HG03280 (cell line): ENCODE measurements at regions not wholly inside any gene's neighbourhood (a gene's known extent, or its start where the extent isn't known, plus 50 kb on each side); places are given as distances from the start of the nearest gene placed in this dataset.

Source experiments
- ATAC-seq: cut with Tn5 transposase; IDR thresholded peaks from one replicate; pipeline ENCODE4 v1.9.1; 2021; ENCODE audit warnings: mild to moderate bottlenecking, moderate library complexity; ENCODE audit not compliant: unreplicated experiment

DNA sequence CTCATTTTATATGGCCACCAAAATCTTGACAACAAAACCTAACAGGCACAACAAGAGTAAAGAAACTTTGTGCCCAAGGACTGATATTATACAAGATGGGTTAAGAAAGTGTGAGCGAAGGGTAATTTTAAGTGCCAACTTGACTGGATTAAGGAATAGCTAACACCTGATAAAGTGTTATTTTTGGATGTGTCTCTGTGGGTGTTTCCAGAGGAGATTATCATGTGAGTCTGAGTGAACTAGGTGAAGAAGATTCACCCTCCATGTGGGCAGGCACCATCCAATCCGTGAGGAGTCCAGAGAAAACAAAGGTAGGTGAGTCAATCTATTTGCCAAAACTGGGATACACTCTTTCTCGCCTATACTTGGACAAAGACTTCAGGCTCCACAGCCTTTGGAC, 461.6 kb downstream of the ETS1 start:
- no peak for ATAC-seq

DNA sequence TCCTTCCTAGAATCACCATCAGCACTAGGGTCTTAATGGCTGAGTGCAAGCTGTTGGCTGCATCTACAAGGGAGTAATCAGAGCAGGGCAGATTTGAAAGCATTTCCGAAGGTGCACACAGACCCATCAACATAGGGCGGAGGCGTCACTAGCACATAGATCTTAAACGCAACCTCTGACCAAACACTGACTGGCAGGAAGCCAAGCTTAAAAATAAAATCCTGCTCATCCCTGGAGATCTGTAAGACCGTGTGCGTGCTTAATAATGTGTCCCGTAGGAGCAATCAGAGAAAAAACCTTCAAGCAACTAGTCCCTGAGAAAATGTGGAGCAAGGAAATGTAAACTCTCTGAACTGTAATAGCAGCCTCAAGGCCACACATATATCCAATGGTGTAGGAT, 470.5 kb downstream of the ETS1 start:
- ATAC-seq, result no peak

DNA sequence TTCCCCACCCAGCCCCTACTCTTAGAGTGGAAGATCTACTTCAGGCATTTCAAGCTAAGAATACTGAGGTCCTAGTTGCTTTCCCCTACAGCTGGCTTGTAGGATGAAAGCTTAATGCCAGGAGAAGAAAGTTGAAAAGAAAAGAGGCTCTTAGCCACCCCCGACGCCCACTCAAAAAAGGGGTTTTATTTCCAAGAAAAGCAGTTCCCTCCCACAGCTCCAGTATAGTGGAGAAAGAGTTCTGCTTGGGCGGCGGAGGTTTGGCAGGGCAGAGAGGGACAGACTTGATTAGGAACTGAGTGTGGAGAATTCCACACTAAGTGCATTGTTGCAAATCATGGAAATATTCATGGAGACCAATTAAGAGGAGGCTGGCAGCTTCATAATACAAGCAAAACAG, 470.9 kb downstream of the ETS1 start:
- no peak for ATAC-seq

DNA sequence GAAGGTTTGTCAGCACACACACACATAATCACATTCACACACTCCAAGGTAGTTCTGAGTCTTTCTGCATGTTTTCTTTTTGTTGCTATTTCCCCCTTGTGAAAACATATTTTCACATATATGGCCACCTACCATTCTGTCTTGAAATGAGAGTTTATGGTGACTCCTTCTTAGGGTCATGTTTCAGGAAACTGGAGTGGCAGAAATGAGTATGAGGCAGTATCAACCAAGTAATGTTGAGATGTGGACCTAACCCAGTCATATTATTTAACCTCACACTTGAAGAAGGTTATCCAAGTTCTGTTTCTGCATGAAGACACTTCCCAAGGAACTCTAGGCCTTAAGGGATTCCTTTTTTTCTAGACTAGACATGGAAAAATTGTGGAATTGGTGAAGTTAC, 481.4 kb downstream of the ETS1 start:
- no peak for ATAC-seq

DNA sequence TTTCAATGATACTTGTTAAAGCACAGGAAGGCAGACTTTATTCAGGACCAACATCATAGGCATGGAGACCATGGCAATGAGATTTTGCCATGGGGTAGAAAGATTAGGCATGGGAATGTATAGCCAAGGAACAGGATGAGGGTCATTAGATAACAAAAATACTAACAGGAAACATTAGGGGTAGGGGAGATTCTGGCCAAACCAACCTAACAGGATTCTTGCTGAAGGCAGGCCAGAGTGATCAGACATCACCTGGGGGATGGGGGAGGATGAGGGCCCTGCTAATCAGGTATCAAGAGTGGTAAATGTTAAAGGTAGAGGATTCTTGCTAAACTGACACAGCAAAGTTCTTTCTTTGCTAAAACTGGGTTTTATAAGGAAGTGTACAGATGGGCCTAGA, 481.8 kb downstream of the ETS1 start:
- ATAC-seq, result no peak

DNA sequence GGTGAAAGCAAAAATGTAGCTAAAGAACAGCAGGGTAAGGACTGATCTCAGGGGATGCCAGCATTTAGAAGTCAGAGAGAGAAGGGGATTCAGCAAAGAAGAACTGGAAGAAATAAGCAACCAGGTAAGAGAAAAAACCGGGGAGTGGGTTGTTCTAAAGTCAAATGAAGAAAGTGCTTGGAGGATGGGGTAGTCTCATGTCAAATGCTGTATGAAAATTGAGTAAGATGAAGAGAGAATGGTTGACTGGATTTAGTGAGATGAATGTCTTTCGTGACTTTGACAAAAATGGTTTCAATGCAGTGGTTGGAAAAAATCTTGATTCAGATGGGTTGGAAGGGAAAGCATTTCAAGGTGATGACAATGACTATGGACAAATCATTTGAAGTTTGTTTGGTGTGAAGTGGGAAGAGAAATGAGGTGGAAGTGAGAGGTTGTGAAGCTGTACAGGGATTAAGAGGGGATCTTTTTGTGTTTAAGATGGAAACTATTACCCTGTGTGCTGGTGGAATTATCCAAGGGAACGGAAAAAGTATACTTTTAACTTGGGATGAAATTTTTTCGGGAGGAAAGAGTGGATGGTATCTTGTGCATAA, 484.0 kb downstream of the ETS1 start:
- ATAC-seq, result no peak

DNA sequence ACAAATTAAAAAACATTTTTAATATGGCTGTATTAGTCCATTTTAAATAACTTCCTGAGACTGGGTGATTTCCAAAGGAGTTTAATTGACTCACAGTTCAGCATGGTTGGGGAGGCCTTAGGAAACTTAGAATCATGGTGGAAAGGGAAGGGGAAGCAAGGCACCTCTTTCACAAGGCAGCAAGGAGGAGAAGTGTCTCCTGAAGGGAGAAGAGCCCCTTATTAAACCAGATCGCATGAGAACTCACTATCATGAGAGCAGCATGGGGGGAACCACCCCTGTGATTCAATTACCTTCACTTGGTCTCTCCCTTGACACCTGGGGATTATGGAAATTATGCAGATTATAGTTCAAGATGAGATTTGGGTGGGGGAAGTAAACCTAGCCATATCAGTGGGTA, 488.6 kb downstream of the ETS1 start:
- no peak for ATAC-seq

DNA sequence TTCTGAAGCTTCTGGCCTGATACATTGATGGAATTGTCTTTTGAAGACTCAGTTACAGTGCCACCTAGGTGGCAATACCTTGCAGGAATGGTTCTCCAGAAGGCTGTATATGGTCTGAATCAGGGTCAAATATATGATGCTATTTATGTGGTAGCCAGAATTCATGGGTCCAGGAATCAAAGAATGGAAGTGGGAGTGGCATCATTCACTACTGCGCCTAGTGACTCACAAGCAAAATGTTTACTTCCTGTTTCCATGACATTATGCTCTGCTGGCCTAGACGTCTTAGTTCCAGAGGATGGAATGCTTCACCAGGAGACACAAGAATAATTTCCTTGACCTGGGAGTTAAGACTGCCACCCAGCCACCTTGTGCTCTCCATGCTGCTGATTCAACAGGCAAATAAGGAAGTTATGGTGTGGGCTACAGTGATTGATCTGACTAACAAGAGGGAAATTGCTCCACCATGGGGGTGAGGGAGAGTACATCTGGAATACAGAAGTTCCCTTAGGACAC, 491.8 kb downstream of the ETS1 start:
- ATAC-seq, result no peak

DNA sequence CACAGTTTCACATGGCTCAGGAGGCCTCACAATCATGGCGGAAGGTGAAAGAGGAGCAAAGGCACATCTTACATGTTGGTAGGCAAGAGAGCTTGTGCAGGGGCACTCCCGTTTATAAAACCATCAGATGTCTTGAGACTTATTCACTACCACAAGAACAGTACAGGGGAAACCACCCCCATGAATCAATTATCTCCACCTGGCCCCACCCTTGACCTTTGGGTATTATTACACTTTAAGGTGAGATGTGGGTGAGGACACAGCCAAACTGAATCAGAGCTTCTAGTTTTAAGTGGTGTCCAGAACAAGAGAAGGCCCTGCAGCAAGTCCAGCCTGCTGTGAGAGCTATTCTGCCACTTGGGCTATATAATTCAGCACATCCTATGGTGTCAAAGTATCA, 493.7 kb downstream of the ETS1 start:
- ATAC-seq, result no peak

DNA sequence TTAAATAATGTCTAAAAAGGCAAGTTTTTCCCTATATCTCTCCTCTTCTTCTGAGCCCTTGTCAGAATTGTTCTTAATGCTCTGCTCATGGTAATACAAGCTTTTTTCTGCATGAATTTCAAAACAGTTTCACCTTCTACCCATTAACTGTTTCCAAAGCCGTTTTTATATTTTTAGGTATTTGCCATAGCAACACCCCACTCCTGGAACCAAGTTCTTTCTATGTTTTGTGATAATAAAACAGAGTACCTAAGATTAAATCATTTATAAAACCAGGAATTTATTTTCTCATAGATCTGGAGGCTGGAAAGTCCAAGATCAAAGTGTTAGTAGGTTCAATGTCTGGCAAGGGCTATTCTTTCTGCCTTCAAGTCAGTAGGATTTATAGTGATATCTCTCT, 497.4 kb downstream of the ETS1 start:
- ATAC-seq, result no peak

DNA sequence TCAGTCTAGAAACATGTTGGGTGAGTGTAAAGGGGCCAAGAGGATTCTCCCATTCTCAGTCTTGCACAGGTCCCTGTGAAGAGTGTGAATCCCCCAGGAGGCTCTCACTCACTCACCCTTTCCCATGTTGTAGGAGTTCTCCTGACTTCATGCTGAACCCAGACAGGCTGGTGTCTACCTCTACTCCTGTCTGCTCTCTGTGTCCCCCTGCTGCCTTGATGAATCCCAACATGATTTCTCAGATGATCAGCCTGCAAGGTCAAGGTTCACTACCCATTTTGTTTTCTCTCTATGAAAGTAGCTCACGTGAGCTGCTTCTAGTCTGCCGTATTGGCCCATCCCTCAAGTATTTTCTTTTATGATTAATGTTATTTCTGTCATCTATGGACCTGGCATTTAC, 500.6 kb downstream of the ETS1 start:
- ATAC-seq, result no peak

DNA sequence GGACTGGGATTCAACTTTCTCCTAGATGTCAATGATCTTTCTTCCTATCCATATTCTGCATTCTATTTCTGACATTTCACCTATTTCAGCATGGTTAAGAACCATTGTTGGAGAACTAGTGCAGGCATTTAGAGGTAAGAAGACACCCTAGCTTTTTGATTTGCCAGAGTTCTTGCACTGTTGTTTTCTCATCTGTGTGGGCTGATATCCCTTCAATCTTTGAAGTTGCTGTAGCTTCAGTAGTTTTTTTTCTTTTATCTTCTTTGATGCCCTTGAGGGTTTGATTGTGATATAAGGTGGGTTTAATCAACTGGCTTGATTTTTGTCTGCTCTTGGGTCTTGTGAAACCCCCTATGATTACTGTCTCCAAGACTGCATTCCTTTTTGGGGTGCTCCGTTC, 502.1 kb downstream of the ETS1 start:
- no peak for ATAC-seq

DNA sequence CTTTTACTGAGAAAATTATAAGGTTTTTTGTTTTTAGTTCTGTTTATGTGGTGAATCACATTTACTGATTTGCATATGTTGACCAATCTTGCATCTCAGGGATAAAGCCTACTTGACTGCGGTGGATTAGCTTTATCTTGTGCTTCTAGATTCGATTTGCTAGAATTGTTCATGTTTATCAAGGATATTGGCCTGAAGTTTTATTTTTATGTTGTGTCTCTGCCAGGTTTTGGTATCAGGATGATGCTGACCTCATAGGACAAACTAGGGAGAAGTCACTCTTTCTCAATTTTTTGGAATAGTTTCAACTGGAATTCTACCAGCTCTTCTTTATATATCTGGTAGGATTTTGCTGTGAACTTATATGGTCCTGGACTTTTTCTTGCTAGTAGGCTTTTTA, 504.8 kb downstream of the ETS1 start:
- no peak for ATAC-seq

DNA sequence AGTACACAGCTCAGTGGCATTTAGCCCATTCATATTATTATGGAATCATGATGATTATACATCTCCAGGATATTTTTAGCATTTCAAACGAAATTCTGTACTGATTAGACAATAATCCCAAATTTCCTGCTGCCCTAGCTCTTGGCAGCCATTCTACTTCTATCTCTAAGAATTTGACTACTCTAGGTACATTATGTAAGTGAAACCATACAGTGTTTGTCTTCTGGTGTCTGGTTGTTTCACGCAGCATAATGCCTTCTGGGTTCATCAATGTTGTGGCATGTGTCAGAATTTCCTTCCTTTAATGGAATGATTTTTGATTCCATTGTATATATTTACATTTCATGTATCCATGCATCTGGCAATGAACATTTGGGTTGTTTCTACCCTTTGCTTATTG, 517.7 kb downstream of the ETS1 start:
- ATAC-seq, result no peak

DNA sequence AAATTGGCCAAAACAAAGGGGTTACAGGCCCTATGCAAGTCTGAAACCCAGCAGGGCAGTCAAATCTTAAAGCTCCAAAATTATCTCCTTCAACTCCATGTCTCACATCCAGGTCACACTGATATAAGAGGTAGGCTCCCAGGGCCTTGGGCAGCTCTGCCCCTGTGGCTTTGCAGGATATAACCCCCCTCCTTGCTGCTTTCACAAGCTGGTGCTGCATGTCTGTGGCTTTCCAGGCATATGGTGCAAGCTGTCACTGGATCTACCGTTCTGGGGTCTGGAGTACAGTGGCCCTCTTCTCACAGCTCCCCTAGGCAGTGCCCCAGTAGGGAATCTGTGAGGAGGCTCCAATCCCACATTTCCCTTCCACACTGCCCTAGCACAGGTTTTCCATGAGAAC, 519.6 kb downstream of the ETS1 start:
- ATAC-seq, result no peak

DNA sequence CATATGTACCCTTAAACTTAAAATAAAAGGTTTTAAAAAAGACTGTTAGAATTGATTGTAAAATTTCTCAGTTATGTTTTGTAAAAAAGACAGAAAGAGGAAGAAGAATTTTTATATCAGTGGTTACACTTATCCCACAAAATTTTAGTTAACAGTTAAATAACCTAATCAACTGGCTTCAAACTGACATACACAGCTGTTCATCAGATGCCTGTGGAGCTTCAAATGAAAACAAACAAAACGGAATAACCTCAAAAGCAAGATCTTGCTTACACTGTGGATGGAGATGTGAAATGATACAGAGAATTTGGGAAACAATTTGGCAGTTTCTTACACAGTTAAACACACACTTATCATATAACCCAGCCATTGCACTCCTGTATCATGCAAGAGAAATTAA, 521.0 kb downstream of the ETS1 start:
- ATAC-seq, result no peak

DNA sequence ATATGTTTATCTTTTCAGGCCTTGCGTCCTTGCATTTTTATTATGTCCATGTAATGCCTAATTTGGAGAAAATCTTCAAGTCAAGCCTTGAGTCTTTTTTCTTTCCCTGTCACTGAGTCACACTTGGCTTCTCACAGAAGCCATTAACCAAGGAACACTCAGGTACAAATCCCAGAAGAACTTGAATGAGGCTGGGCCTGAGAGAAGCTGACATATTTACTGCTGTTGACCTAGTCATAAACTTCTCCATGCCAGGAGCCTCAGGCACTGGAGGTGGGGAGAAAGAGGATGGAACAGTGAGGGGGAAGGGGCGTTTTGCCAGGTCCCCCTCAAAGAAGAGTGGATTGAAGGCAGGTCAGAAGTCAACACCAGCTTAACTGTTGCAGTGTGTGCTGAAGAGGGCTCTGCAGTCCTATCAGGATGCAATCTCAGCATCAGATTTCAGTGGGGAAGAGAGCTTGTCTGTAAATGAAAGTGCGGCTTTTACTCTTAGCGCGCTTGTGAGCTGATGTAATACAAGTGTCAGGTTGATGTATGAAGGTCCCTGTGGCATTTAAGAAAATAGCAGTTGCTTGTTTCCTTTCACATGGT, 526.0 kb downstream of the ETS1 start:
- ATAC-seq, result no peak

DNA sequence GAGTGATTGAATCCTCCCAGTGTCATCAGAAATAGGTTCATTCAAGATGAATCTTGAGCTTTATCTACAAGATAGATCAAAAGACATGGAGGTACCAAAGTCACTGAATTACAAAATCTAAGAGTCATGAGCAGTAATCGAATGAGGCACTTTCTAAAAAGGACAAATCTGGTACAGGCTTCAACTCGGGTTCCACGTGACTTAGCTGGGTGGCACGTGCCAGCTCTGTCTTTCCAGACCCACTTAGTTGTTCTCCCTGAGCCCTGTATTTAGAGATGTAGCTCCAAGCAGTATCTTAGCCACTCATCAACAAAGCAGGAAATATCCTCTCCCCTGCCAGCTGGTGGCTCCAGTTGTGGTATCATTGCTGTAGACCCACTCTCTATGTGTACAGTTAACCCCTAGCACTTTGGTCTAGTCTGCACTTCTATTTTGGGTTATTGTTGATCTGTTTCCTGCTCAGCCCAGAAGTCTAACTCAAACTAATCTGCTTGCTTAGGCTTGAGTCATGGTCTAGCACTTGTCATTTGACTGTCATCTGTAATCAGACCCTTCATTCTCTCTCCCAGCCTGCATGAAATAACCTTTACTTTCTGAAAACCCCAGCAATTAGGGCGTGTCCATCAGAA, 528.7 kb downstream of the ETS1 start:
- ATAC-seq, result no peak

DNA sequence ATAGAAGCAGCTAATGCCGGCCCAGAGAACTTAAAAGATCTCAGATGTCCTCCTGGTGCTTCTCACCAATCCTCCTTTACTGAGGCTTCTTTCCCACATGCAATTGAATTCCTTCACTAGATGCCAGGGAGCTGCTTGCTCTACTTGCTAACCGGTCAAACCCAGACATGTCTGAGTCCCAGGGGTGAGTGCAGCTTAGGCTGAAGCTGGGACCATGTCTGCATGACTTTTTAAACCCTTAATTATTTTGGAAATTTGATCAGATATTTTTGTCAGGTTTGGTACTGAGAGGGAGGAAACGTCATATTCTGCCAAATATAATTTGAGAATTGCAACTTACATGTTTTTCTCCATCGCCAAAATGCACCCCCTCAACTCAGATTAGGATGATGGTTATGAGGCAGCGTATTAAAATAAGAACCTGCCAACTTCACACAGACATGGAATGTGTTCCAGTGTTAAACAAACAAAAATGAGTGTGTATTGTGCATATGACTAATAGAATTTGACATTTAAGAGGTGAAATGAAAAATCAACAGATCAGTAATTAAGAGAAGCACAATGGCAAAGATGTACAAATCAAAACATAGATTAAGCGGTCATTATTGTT, 529.5 kb downstream of the ETS1 start:
- ATAC-seq, result no peak

DNA sequence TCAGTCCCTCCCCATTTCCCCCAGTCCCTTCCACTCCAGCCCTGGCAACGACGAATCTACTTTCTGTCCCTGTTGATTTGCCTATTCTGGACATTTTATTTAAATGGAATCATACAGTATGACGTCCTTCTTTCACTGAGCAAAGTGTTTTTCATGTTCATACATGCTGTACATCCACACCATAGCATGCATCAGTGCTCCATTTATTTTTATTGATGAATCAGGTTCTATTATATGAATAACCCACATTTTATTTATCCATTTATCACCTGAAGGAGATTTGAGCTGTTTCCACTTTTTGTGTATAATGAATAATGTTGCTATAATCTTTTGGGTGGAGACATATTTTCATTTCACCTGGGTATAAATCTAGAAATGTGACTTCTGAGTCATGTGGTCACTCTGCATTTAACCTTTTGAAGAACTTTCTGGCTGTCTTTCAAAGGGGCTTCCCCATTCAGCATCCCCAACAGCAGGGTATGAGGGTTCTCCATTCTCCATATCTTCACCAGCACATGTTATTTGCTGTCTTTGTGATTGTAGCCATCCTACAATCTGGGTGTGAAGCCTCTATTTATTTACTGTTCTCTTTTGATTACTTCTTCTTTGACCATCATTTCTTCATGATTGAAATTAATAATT, 531.7 kb downstream of the ETS1 start:
- no peak for ATAC-seq

DNA sequence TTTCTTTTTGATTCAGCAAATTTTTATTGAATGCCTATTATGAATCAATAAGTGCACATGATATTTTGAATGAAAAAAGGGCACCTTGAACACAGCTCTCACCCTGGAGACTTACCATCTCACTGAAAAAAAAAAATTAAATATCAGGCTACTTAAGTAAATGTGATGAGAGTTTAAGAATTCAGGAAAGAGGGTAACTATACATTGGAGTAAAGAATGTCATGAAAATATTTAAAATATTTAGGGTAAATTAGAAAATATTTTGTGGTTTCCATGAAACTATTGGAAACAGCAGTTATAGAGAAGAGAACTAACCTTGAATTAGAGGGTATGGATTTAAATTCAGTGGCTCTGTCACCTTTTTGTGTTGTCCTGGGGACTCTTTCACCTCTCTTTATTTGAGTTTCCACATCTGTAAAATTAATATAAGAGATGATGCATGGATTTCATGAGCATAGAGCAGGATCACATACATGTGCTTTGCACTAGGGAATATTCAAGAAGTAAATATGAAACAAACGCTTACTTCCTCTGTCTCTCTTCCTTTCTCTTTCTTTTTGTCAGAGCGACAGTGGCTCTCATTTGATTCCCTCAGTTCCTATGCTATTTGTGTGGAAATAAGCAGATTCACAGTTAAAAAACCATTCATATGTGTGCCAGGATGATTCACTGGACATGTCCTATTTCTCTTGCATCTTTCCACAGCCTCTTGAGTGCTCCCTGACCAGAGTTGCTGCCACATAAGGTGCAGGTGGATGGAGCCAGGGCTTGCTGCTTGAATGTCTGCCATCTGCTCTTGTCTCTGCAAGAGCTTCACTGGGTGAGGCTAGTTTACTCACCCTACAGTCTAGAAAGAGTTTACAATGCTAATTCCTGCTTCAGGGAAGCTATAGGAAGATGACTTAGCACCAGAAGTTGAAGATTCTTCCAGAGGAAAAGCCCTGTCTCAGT, 533.1 kb downstream of the ETS1 start:
- ATAC-seq, result peak; percentile 71
